ENCODE measurements at regions not wholly inside any gene's neighbourhood (a gene's known extent, or its start where the extent isn't known, plus 50 kb on each side); places are given as distances from the start of the nearest gene placed in this dataset.
A peak's percentile ranks its signal among the peaks of the same experiment; 100 is the strongest.

DNA sequence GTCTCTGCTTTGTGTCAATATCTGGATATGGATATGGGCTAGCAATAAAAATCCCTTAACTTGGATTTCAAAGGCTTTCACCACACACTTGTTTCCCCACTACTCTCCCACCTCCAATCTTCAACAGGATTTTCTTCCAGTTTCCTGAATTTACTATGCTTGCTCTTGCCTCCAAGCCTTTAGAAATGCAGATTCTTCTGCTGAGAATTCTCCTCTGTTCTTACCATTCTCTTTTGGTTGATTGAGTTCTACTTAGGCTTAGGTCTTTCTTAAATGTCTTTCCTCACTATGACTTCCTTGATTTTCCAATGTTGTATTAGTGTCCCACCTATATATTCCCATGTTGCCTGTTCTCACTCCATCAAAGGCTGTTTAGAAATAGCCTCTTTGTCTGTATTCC is 1502.4 kb upstream of the TENM4 start:
- Histone ChIP-seq H3K27ac (ENCODE audit: low read depth, low read length) (no peak overlapping the region), H3K4me3 (ENCODE audit: extremely low read depth in 1 of 4, insufficient read depth in 2 of 4, low read depth in 3 of 4, low read length in 4 of 4) (no peak overlapping the region), H2BK15ac (ENCODE audit: low read length) (no peak overlapping the region), H4K91ac (replicated peaks; ENCODE audit: insufficient read length, low read length) (no peak overlapping the region), H3K23me2 (ENCODE audit: low read depth, low read length) (no peaks in the 10 kb centered on the region), H2BK120ac (replicated peaks; ENCODE audit: low read depth, low read length) (no peak overlapping the region), H3K27me3 (replicated peaks in 1 of 4; ENCODE audit: control insufficient read depth in 3 of 4, extremely low read depth in 1 of 4, insufficient read depth in 3 of 4, low read length in 3 of 4) (peaks cover 0 to 1% (median 0%) of the 10 kb centered on the region in 4 experiments; a peak in 1 of 7 replicates), H3K4me2 (ENCODE audit: insufficient read depth in 1 of 2, low read depth in 2 of 2, low read length in 2 of 2) (no peak overlapping the region), H3K79me1 (ENCODE audit: low read depth, low read length) (no peaks in the 10 kb centered on the region), H2BK12ac (ENCODE audit: low read depth, low read length) (no peak overlapping the region), H4K20me1 (replicated peaks in 1 of 2; ENCODE audit: control insufficient read depth in 1 of 2, insufficient read depth in 2 of 2, low read length in 2 of 2) (no peaks in the 10 kb centered on the region), H2BK5ac (ENCODE audit: low read depth, low read length) (no peak overlapping the region), H3K4me1 (replicated peaks in 1 of 4; ENCODE audit: control insufficient read depth in 3 of 4, insufficient read depth in 4 of 4, low read length in 3 of 4) (no peaks in the 10 kb centered on the region), H3K56ac (replicated peaks; ENCODE audit: insufficient read length, low read depth, low read length) (no peak overlapping the region), H3K23ac (ENCODE audit: insufficient read length) (no peak overlapping the region), H2AK5ac (ENCODE audit: low read depth, low read length) (no peak overlapping the region), H2BK20ac (ENCODE audit: low read length) (no peak overlapping the region), H3K14ac (ENCODE audit: insufficient read length) (no peak overlapping the region), H3K79me2 (ENCODE audit: control insufficient read depth in 1 of 2, insufficient read depth in 2 of 2, low read length in 2 of 2) (no peaks in the 10 kb centered on the region), H3K18ac (ENCODE audit: extremely low read depth, low read length) (no peak overlapping the region), H3K36me3 (ENCODE audit: control insufficient read depth in 2 of 4, insufficient read depth in 4 of 4, low read length in 3 of 4) (no peaks in the 10 kb centered on the region), H3K9ac (replicated peaks in 1 of 4; ENCODE audit: extremely low read depth in 1 of 4, low read depth in 3 of 4, low read length in 3 of 4) (no peak overlapping the region), H4K8ac (ENCODE audit: extremely low read depth, insufficient read depth, low read length) (no peak overlapping the region), H4K5ac (ENCODE audit: insufficient read length, low read depth, low read length) (no peak overlapping the region), H3K9me3 (ENCODE audit: insufficient read depth in 2 of 2, low read depth in 1 of 2, low read length in 1 of 2) (no peaks in the 10 kb centered on the region), H2AFZ (ENCODE audit: low read length) (no peak overlapping the region), H3K4ac (replicated peaks; ENCODE audit: insufficient read length, low read depth, low read length) (no peak overlapping the region)
- CTCF ChIA-PET (ENCODE audit: partially characterized antibody), result no interaction called here
- TF ChIP-seq SRF (IDR thresholded peaks at IDR 0.05; ENCODE audit: low read depth, low read length), result no peak
- peak; percentile 19 for FAIRE-seq
- DNase-seq (ENCODE audit: low read depth in 1 of 2, low spot score in 2 of 2), result no peak
- POLR2A ChIA-PET (ENCODE audit: partially characterized antibody), result no interaction called here

All from H1 (cell line).